ENCODE measurements at regions not wholly inside any gene's neighbourhood (a gene's known extent, or its start where the extent isn't known, plus 50 kb on each side); places are given as distances from the start of the nearest gene placed in this dataset.

GRCh38 chr1:229817936-229818335 is 191.9 kb downstream of the URB2 start:
- no peak for DNase-seq (ENCODE audit: low spot score)
- no peak for ATAC-seq

DNA sequence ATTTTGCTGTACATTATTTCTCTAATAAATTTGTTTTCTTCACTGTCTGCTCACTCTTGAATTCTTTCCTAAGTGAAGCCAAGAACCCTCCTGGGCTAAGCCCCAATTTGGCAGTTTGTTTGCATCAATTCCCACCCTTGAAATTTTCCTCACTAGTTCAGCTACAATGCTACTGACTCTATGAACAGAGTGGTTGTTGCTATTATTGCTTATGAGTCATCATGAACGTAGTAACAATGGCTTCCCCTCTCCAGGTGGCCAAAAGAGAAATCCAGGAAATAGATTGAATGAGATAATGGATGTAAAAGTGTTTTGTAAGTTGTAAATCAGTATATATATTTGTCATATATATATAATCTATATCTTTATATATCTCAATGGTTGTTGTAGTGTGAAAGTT is 193.0 kb downstream of the URB2 start:
- ATAC-seq (no peak), DNase-seq (ENCODE audit: low spot score) (no peak)

DNA sequence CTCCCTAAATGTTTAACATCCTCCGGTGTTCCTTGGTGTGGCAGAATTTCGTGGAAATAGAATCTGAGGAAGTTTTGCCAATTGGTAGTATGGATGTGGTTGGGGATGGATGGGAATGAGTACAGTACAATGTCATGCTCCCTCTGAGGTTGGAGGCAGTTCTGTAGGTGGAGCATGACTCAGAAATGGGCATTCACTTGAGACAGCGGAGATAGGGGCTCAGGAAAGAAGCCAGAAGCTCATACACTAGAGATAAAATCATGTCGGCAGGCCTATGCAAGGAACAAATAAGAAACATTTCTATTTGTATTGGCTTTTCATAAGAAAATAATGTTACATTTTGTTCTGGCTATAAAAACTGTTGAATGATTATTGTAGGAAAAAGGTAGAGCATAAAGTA is 196.0 kb downstream of the URB2 start:
- DNase-seq (ENCODE audit: low spot score) (no peak), ATAC-seq (no peak)

- DNase-seq (ENCODE audit: low spot score) (no peak), ATAC-seq (no peak)
Observed at GRCh38 chr1:229825042-229825441, 199.0 kb downstream of the URB2 start.

DNA sequence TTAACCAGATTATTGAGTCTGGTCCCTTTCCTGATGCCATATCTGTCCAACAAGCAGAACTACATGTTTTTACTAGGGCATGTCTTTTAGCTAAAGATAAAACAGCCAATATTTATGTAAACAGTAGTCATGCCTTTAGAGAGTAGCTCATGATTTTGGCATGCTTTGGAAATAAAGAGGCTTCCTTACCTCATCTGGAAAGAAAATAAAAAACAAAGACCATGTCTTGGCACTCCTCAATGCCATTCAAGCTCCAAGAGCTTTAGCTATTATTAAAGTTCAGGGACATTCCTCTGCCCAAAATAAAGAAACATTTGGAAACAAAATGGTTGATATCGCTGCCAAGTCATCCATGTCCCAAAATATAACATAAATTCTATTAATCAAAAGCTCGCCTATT is 202.4 kb downstream of the URB2 start:
- ATAC-seq (no peak), DNase-seq (ENCODE audit: low spot score) (no peak)

DNA sequence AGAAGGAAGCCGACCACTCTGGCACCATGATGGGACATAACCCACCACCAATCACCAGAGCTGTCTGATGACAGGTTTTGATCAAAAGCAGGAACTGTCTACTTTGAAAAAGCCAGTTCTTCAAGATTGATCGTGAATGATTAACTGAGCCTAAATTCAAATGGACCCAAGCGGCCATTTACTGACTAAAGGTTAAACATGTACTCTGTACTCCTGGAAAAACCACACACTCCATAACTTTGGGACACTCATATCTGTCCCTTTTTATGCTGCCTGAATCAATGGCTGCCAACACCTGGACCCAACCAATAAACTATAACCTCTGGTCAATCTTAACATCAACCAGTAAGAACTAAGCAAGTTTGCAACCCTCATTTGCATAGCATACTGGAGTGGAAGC is 206.6 kb downstream of the URB2 start:
- no peak for DNase-seq (ENCODE audit: low spot score)

GRCh38 chr1:229834230-229834629 is 208.2 kb downstream of the URB2 start:
- ATAC-seq = no peak
- no peak for DNase-seq (ENCODE audit: low spot score)

More for the DNA sequence above, 206.6 kb downstream of the URB2 start:
- peak; percentile 89 for ATAC-seq

DNA sequence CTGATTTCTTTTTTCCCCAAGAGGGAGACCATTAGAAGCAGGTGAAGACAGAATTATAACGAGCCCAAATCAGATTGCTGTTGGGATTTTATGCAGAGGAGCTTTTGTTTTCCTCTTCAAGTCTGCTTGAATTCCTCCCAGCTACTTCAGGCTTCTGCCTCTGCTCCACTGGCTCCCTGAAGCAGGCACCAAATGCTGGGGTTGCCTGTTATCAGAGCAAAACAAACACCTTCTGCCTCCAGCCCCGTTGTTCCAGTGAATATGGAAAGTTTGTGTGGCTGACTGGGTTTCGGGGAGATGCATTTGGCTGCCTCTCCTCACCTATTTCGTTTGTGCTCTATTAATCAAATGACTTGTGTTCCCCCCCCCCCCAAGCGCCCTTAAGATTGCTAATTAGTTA is 209.2 kb downstream of the URB2 start:
- DNase-seq (ENCODE audit: low spot score) (no peak), ATAC-seq (no peak)

- DNase-seq (ENCODE audit: low spot score) = no peak
Observed at GRCh38 chr1:229836324-229836723, 210.3 kb downstream of the URB2 start.

DNA sequence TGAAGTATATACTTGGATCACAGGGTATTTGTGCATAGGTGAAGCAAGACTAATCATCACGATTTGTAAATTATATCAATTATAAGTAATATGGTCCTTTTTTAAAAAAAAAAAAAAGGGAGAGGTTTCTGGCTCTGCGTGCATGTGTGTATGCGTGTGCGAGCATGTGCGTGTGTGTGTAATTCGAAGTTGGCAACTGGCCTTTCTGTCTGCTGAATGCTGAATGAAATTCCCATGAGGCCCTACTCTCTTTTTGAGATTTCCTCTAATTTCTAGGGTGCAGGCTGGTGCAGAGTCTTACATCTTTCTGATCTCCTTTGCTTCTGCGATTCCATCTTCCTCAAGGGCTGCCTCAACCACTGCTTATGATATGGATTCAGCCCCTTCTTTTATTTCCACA is 212.2 kb downstream of the URB2 start:
- ATAC-seq (no peak), DNase-seq (ENCODE audit: low spot score) (no peak)

More at GRCh38 chr1:229836324-229836723, 210.3 kb downstream of the URB2 start:
- no peak for ATAC-seq

GRCh38 chr1:229839800-229840199 is 213.8 kb downstream of the URB2 start:
- ATAC-seq (no peak), DNase-seq (ENCODE audit: low spot score) (no peak)

DNA sequence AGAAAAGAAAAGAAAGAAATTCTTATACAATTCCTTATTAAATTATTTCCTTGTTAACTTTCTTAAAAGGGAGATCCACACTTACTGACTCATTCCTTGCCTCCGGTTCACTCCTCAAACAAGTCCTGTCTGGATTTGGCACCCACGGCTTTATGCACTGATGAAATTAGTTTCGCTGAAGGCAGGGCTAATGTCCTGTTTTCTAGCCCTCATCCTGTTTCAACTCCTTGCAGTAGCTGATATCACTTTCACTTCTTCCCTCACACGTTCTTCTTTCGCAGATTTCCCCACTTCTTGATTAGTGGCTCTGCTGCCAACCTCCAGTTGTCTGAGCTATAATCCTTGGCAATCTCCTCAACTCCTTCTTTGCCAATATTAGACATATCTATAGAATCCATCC is 215.2 kb downstream of the URB2 start:
- ATAC-seq (no peak), DNase-seq (ENCODE audit: low spot score) (no peak)

DNA sequence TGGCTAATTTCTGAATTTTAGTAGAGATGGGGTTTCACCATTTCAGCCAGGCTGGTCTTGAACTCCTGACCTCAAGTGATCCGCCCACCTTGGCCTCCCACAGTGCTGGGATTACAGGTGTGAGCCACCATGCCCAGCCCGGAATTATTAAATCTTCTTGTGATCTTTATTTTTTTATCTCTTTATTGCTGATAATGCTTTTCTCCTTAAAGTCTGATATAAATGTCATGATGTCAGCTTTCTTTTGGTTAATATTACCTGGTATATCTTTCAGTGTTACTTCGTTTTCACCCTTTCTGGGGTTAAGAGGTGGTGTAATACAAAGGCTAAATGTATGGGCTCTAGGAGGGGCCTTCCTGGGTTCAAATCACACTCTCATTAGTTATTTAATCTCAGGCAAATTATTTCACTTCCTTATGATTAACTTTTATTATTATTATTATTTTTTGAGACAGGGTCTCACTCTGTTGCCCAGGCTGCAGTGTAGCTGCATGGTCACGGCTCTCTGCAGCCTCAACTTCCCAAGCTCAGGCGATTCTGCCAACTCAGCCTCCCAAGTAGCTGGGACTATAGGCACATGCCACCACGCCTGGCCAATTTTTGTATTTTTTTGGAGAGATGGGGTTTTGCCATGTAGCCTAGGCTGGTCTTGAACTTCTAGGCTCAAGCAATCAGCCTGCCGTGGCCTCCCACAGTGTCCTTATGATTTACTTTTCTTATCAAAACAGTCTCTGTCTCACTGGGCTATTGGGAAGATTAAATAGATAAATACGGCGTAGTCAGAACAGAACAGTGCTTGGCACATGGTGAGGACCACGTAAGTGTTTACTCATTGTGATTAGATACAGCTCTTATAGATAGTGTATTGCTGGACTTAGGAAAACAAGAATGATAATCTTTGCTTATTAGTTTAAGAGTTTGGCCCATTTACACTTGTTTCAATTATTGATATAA is 216.5 kb downstream of the URB2 start:
- DNase-seq (ENCODE audit: low spot score) (no peak), ATAC-seq (no peak)

GRCh38 chr1:229843627-229844238 is 217.7 kb downstream of the URB2 start:
- ATAC-seq (peak; percentile 89), DNase-seq (ENCODE audit: low spot score) (no peak)

GRCh38 chr1:229844675-229845074 is 218.6 kb downstream of the URB2 start:
- no peak for ATAC-seq
- DNase-seq (ENCODE audit: low spot score) = no peak

DNA sequence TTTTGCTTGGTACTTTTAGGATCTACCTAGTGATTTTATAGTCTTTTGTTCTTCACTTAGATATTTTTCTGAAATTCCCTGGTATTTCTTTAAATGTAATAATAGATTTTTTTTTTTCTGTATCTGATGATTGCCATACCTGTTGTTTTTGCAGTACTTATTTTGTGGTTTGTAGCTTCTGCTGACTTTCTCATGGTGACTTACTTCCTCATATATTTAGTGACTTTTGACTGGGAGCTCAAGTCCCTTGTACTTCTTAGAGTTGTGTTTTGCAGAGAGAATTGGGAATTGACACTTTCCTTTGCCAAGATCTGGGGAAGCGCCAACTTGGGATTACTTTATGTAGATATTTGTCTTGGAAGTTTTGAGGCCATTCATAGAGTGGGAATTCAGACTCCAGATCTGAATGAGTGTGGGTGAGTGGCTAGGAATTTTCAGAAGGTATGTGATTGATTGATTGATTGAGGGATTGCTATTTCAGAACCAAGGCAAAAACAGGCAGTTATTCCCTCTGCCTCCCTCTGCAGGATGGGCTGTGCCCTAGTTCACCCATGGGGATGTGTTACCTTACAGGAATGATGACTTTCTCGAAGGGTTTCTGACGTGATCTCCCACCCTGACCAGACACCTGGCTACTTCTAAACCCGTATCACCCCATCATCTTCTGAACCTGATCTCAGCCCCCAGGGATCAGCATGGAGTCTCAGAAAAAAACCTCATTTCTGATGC is 219.5 kb downstream of the URB2 start:
- ATAC-seq = no peak

DNA sequence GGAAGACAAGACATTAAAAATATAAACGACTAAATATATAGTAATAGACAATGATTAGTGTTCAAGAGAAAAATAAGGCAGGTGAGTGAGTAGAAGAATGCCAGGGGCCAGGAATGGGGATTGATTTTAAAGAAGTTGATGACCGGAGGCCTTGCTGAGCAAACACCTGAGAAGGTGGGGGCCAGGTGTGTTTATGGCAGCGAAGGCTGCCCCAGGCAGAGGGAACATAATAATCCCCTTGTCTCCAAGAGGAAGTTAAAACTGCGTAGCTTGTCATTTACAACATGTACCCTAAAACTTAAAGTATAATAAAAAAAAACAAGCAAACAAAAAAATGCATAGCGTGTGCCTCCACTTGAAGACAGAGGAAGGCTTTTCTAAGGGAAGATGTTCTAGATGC is 220.3 kb downstream of the URB2 start:
- ATAC-seq (no peak), DNase-seq (ENCODE audit: low spot score) (no peak)

More for the DNA sequence above, 219.5 kb downstream of the URB2 start:
- no peak for DNase-seq (ENCODE audit: low spot score)

GRCh38 chr1:229848752-229849677 is 218.0 kb upstream of the GALNT2 start:
- no peak for DNase-seq (ENCODE audit: low spot score)
- peak; percentile 39 for ATAC-seq

DNA sequence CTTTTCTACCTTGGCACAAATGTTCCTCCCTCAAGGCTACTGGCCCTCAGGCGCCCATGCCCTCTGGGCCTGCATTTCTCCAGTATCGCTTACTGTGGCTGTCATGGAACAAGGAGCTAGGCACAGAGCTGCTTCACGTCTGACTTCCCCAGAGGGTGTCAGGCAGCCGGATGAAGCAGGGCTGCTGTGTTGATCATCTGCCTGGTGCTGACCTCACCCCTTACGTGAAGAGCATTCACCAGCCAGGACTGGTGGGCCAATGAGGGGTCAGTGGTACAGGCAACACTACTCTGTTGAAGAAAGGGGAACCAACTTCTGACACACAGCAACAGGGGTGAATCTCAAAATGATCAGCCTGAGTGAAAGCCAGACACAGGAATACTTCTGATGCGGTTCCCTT is 215.5 kb upstream of the GALNT2 start:
- no peak for DNase-seq (ENCODE audit: low spot score)
- ATAC-seq = no peak

DNA sequence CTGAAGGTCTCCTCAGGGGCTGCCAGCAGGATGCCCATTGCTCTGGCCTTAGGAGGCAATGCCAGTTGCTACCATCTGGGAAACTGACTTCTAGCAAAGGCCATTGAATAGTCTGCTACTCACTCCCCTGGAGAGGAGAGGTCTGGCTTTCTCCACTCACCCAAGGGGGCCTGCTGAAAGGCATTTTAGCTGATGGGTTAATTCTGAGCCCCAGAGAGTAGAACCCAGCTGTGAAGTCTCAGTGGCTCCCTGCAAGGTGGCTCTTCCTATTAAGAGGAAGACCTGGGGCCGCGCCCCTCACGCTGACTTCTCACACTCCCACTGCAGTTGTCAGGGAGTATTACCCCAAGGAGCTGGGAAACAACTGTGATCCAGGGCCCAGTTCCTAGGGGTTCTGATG is 213.3 kb upstream of the GALNT2 start:
- ATAC-seq = no peak
- no peak for DNase-seq (ENCODE audit: low spot score)

GRCh38 chr1:229854620-229855019 is 212.4 kb upstream of the GALNT2 start:
- DNase-seq (ENCODE audit: low spot score) = no peak
- ATAC-seq = no peak

Measured in left lobe of liver (tissue), 2 donors.